Suppressor macrophage (primary cell): ENCODE measurements at regions not wholly inside any gene's neighbourhood (a gene's known extent, or its start where the extent isn't known, plus 50 kb on each side); places are given as distances from the start of the nearest gene placed in this dataset.
"Not testable (repeated sequence)": the region's sequence is repeated elsewhere in the genome, so short reads cannot be mapped to it uniquely, and the experiment has no call there.

ENCODE experiments used
- DNase-seq, 4 experiments: peaks; one replicate each; pipeline ENCODE4 v3.0.0-alpha.2; 2020 to 2022

DNA sequence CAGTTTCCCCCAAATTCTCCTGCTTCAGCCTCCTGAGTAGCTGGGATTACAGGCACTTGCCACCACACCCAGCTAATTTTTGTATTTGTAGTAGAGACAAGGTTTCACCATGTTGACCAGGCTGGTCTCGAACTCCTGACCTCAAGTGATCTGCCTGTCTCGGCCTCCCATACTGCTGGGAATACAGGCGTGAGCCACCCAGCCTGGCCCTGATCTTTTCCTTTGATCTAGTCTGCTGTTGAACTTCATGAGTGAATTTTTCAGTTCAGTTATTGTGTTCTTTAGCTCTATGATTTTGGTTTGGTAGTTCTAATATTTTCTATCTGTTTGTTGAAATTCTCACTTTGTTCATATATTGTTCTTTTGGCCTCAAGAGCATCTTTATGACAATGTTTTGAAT is 83.4 kb upstream of the RAP2C start:
- DNase-seq, result not testable (repeated sequence)

DNA sequence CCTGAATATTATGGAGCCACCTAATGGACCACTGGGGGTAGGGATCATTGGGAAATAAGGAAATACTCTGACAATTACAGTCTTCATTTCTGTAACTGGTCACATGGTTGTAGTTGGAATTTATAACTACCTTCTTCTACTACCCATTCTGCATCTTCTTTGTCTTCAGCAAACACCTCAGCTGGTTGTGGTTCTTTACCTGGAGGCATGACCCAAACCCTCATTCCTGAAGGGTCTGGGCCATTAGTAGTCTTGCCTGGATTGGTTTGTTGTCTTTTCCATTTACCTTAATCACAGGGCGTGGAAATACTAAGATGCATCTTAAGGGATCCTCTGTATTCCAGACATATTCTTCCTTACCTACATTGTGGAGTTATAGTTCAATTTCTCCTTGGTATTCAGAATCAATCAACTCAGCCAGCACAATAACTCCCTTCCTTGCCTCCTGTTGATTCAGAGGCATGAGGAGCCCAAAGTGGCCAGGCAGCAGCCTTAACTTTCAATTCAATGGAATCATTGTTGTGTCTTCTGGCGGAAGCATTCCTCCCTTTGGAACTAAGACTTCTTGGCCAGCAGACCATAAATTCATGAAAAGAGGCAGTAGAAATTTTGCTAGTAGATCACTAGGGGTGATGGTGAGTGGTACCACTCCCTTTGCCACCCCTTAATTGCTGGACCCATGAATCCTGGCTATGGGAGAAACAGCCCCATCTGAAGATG is 75.7 kb upstream of the RAP2C start:
- no peak for DNase-seq

DNA sequence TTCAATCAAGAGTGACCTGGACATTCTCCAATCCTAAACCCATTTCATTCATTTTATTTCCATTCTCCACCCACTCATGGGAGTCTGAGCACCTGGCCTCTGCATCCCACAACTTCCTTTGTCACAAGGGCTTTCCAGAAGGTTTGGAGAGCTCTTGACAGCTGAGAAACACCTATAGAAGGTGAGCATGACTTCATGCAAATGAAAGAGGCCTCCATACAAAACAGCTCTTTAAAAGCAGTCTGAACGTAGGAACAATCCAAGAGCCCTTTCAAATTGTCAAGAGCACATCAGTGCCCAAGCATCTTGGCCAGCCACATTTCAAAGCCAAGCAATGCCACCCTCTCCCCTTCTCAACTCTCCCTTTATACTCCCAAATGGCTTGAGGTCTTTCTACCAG is 74.9 kb upstream of the RAP2C start:
- DNase-seq, result no peak

DNA sequence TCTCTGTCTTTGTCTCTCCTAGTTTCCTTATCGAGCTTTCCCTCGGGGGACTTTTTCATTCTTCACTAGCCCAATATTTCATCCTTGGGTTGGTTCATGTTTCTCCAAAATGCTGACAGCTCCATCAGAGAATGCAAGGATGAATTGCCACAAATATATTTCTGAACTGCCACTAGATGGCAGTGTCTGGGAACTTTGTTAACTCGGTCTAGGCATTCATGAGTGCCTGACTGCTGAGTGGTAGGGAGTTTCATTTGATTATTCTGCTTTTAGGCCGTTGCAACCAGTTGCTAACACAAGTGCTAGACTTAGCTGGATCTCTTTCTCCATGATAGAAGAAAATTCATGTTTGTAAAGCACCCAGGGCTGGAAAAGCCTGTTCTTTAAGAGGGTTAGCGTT is 73.5 kb upstream of the RAP2C start:
- DNase-seq, result peak; percentile 14 to 71 (median 50)

DNA sequence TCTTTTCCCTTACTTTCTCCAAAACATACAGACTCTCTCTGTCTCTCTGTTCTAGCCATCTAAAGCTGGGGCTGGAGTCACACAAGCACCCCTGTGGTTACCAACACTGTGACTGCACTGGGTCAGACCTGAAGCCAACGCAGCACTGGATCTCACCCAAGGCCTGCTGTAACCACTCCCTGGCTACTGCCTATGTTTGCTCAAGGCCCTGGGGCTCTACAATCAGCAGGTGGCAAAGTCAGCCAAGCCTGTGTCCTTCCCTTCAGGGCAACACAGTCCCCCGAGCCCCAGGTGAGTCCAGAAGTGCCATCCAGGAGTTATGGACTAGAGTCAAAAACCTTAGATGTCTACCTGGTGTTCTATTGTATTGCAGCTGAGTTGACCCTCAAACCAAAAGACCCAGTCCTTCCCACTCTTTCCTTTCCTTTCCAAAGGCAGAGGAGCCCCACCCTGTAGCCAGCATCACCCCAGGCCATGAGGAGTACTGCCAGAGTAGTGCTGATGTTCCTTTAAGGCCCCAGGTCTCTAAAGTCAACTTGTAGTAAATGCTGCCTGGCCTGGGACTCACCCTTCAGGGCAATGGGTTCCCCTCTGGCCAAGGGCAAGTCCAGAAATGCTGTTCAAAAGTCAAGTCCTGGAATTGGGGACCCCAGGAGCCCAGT is 58.8 kb upstream of the RAP2C start:
- no peak for DNase-seq

DNA sequence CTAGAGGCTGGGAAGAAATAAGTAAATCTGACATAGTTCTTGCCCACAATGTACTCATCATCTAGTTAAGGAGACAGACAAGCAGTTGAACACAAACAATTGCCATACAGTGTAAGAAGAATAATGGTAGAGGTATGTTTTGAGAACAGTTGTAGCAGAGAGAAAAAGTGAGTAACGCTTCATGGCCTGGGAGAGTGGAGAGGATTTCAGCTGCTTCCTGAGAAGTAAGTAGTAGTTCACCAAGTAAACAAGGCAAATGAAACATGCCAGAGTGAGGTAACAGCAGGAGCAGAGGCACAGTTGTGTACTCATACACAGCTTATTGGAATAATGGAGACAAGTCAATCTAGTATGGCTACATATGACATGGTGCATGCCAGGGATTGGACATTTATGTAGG is 53.6 kb upstream of the RAP2C start:
- DNase-seq, result no peak

DNA sequence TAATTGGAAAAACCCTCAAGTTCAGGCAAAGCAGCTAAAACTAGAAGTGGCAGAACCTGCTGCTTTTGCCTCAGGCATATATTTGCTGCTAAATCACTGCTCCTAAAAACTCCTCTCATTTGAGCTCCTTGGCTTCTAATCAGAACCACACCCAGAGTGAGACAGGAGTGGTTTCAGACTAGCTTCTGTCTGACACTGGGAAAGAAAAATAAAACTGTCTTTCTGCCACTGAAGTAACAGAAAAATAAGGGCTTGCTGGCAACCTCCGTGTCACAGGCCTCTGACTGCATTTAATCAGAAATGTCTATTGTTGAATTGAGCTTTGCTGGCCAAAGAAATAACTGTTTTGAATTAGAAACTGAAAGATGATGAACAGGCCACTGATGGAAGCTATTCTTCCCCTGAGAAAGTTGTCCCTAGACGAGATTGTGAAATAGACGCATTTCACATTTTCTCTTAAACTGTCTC is 52.1 kb upstream of the RAP2C start:
- DNase-seq, result no peak

DNA sequence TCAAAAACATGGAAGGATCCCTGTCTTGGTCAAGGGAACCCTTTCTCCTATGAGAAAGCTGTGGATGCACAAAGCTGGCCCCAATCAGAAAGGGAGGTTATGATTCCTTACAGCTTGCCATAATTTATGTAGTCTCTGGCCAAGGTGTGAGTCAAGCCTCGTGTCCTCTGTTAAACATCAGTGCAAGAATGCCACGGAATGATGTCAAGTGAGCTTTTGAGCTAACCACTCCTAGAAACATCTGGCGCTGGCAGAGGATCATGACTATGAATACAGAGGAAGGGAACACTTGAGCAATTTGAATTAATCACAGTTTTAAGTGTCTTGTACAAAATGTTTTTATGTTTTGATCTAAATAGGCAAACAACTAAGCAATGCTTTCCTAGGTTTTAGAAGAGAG is 51.5 kb upstream of the RAP2C start:
- no peak for DNase-seq

DNA sequence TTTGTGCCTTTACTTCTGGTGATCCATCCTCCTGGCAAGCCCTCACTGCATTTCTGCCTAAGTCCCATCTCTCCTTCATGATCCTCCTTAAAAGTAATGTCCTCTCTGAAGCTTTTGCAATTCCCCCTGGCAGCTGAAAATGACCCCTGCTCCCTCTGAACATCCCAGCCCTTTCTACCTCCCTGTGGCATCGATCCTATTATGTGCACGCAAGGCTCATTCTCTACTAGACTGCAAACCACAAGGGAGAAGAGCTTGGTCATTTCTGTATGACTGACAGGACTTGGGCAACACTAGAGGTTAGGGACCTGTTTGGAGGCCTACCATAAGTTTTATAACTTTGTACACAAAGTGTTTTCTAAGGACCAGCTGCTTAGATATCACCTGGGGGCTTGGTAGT is 50.8 kb upstream of the RAP2C start:
- DNase-seq, result no peak
